GM18507 (cell line): ENCODE measurements at regions not wholly inside any gene's neighbourhood (a gene's known extent, or its start where the extent isn't known, plus 50 kb on each side); places are given as distances from the start of the nearest gene placed in this dataset.
A peak's percentile ranks its signal among the peaks of the same experiment; 100 is the strongest.

ENCODE experiments used
- DNase-seq: peaks from one replicate; pipeline ENCODE4 v3.0.0; 2011; ENCODE audit warnings: low read depth; ENCODE audit not compliant: insufficient read length; ENCODE audit errors: extremely low spot score
- FAIRE-seq: peaks from 2 replicates; lab custom pipeline; 2011; peaks lifted over from hg19 to GRCh38; lab: Jason Lieb, UNC

DNA sequence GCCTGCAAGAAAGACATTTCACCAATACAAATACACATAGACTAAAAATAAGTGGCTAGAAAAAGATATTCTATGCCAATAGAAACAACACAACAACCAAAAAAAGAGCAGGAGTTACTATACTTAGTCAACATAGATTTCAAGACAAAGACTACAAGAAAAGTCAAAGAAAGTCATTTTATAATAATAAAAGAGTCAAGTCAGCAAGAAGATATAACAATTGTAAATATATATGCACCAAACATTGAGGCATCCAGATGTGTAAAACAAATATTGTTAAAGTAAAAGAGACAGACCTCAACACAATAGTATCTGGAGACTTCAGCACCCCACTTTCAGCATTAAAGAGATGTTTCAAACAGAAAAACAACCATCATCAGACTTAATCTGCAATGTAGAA is 104.6 kb downstream of the AMY1C start:
- DNase-seq = no peak
- no peak for FAIRE-seq

DNA sequence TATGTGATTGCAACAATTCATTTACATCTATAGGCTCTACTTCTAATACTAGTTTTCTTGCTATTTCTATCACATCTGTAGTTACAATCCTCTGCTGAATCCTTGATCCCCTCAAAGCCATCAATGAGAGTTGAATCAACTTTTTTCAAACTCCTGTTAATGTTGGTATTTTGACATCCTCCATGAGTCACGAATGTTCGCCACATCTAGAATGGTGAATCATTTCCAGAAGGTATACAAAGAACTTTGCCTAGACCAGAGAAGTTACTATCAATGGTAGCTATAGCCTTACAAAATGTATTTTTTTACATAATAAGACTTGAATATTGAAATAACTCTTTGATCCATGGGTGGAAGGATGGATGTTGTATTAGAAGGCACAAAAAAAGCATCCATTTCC is 110.0 kb downstream of the AMY1C start:
- DNase-seq (no peak), FAIRE-seq (no peak)

DNA sequence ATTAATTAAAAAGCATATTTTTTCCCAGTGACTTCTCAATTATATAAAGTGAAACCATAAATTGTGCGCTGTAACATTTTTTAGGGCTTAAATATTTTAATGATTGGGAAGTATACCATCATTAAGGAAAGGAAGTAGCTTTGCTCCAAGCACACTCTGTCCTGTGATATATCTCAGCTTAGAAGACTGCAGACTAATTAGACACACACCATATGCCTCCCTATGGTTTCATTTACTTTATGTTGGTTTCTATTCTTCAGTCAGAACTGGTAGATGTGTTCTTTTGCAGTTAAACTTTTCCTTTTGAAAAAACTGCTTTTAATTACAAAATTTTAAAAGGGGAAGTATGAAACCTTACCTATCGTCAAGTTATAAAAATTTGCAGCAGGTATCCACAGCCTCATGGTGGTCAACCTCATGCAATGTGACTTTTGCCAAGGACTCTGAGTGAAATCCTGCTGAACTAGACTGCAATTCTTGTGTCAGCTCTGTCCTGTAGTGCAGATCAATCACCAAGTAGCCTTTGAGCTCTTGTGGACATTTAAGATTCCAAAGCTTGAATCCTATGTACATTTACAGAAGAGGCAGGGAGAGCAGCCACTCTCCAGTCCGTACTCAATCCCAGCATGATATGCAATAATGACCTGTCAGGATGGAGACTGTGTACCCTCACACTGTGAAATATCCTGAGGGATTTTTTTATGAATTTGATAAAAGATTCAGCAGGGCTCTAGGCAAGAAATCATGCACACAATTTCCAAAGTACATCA is 149.1 kb downstream of the AMY1C start:
- DNase-seq (no peak), FAIRE-seq (no peak)

- no peak for FAIRE-seq
- no peak for DNase-seq
Measured at GRCh38 chr1:103900005-103900404, 150.3 kb downstream of the AMY1C start.

DNA sequence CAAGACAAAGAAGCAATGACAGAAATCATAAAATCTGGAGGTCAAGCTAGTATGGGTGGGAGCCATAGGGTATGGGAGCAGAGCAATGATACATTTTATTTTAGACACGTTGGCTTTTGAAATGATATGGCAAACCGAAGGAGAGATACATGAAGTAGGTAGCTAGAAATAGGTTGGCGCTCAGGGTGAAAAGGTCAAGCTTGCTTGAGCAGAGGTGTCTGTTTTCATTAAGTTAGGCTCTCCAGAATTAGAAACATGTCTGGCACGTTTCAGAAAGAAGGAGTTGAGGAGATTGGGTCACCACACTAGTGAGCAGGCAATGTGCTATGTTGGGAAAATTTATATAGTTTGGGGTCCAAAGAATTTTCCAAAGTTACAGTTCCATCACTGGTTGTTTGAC is 151.4 kb downstream of the AMY1C start:
- FAIRE-seq = no peak
- DNase-seq = no peak

- FAIRE-seq (no peak), DNase-seq (no peak)
Measured at GRCh38 chr1:103905363-103905762, 155.7 kb downstream of the AMY1C start.

DNA sequence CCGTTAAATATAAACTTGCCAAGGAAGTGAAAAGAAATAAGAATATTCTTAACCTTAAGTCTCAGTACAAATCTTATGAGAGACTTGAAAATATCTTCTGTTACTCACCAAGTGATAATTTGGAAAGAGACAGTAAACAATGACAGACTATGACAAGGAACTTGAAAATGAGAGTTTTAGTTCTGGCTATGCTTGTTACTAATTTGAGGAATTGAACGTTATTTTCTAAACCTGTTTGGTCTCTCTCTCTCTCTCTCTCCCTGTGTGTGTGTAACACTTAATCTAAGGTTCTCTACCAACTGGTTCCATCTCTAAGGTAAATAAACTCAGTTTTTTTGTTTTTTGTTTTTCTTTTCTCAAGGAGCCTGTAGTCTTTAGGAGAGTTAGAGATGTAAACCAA is 161.8 kb downstream of the AMY1C start:
- FAIRE-seq (no peak), DNase-seq (no peak)

GRCh38 chr1:103917795-103918194 is 168.1 kb downstream of the AMY1C start:
- DNase-seq (no peak), FAIRE-seq (no peak)

- FAIRE-seq (no peak), DNase-seq (no peak)
Measured at GRCh38 chr1:103931891-103932290, 182.2 kb downstream of the AMY1C start.

GRCh38 chr1:103937763-103938357 is 188.2 kb downstream of the AMY1C start:
- DNase-seq (no peak), FAIRE-seq (no peak)

- no peak for FAIRE-seq
- DNase-seq = no peak
Measured at GRCh38 chr1:103941086-103941485, 191.4 kb downstream of the AMY1C start.

GRCh38 chr1:103942029-103942428 is 192.3 kb downstream of the AMY1C start:
- no peak for DNase-seq
- no peak for FAIRE-seq

GRCh38 chr1:103945774-103946173 is 196.1 kb downstream of the AMY1C start:
- DNase-seq (no peak), FAIRE-seq (no peak)

- DNase-seq (no peak), FAIRE-seq (peak; percentile 63)
Measured at GRCh38 chr1:103948526-103948925, 198.8 kb downstream of the AMY1C start.

DNA sequence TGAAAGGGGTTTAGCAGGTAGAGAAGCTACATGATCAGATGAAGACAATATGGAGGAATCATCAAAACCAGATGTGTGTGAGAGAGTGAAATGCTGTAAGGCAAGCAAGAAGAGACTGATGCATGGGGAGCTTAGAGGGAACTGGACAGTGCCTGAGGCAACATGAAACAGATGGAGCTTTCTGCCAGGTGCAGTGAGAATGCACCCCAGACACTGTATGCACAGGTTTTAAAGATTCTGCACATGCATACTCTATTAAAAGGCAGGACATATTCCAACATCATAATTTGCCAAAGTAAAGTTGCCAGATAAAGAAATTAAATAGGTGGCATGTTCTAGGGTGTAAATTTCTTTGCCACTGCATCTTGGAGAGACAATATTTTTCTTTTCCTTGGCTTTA is 200.1 kb downstream of the AMY1C start:
- no peak for FAIRE-seq
- no peak for DNase-seq

GRCh38 chr1:103953386-103953785 is 203.7 kb downstream of the AMY1C start:
- DNase-seq (no peak), FAIRE-seq (no peak)

DNA sequence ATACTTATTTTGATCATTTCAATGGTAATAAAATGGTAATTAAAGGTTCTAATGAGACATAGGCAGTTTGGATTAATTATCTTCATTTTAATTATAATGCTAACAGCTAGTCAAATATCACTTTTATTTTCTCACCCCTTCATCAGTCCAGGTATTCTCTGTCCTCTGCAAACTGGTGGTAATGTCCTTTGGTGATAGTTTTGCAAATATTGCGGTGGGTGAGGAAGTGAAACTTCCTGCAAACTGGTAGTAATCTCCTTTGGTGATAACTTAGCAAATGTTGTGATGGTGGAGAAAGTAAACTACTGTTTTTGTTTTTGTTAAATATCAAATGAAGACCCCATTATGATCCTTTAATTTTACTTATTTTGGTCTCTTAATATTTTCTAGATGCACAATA is 209.0 kb downstream of the AMY1C start:
- DNase-seq (no peak), FAIRE-seq (no peak)

DNA sequence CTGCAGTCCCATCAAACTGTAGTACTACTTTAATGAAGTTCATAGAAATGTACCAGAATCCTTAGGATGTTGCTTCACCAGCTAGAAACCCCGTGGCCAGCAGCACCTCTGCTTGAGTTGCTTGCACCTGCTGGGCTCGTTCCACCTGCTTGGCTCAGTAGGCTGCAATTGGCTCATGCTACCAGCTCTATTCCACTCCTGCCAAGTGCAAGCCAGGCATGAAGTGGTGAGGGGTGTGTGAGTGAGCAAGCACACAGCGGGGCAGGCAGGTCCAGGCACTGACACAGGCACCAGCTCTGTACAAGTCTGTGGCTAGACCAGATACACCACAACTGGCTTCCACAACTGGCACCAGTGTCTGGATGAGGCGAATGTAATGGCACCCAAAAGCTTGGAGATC is 209.9 kb downstream of the AMY1C start:
- DNase-seq = no peak
- FAIRE-seq = no peak

- DNase-seq = no peak
Measured at GRCh38 chr1:103960045-103960444, 210.3 kb downstream of the AMY1C start.

GRCh38 chr1:103960710-103961109 is 211.0 kb downstream of the AMY1C start:
- FAIRE-seq (no peak), DNase-seq (no peak)

More at GRCh38 chr1:103960045-103960444, 210.3 kb downstream of the AMY1C start:
- FAIRE-seq = no peak

GRCh38 chr1:103986792-103987191 is 237.1 kb downstream of the AMY1C start:
- FAIRE-seq = no peak
- no peak for DNase-seq
